ENCODE measurements at regions not wholly inside any gene's neighbourhood (a gene's known extent, or its start where the extent isn't known, plus 50 kb on each side); places are given as distances from the start of the nearest gene placed in this dataset.

GRCh38 chr6:81491454-81492101 lies 260.9 kb downstream of the TENT5A start:
- DNase-seq (peak in 1 of 2 donors; percentile 8), FAIRE-seq (no peak)
- no peaks in the 10 kb centered on the region for H3K27me3 ChIP-seq (ENCODE audit: control insufficient read depth in 3 of 3, insufficient read depth in 3 of 3, low read length in 3 of 3)
- H3K27ac ChIP-seq (ENCODE audit: low read depth in 1 of 3, low read length in 2 of 3) = no peak overlapping the region
- no peaks in the 10 kb centered on the region for H3K4me1 ChIP-seq (ENCODE audit: control insufficient read depth in 3 of 3, insufficient read depth in 2 of 3, low read depth in 1 of 3, low read length in 2 of 3)
- H3K9me3 ChIP-seq (ENCODE audit: control insufficient read depth in 2 of 2, insufficient read depth in 1 of 2, low read depth in 1 of 2, low read length in 1 of 2) = no peaks in the 10 kb centered on the region
- H3K4me3 ChIP-seq (ENCODE audit: low read depth in 1 of 3, low read length in 3 of 3) = no peak overlapping the region
- no peaks in the 10 kb centered on the region for H3K36me3 ChIP-seq (ENCODE audit: control insufficient read depth in 3 of 3, insufficient read depth in 2 of 3, low read depth in 1 of 3, low read length in 3 of 3)

GRCh38 chr6:81487489-81487888 lies 265.0 kb downstream of the TENT5A start:
- H3K27ac ChIP-seq (ENCODE audit: low read depth in 1 of 3, low read length in 2 of 3) = no peak overlapping the region
- DNase-seq (no peak), FAIRE-seq (no peak)
- H3K4me3 ChIP-seq (ENCODE audit: low read depth in 1 of 3, low read length in 3 of 3) = no peak overlapping the region
- H3K4me1 ChIP-seq (ENCODE audit: control insufficient read depth in 3 of 3, insufficient read depth in 2 of 3, low read depth in 1 of 3, low read length in 2 of 3) = no peaks in the 10 kb centered on the region
- no peaks in the 10 kb centered on the region for H3K27me3 ChIP-seq (ENCODE audit: control insufficient read depth in 3 of 3, insufficient read depth in 3 of 3, low read length in 3 of 3)
- H3K36me3 ChIP-seq (ENCODE audit: control insufficient read depth in 3 of 3, insufficient read depth in 2 of 3, low read depth in 1 of 3, low read length in 3 of 3) = no peaks in the 10 kb centered on the region
- no peaks in the 10 kb centered on the region for H3K9me3 ChIP-seq (ENCODE audit: control insufficient read depth in 2 of 2, insufficient read depth in 1 of 2, low read depth in 1 of 2, low read length in 1 of 2)
- WGBS, 3 donors = 66 to 83% (median 71%) methylated on average over 1 of the region's 1 CpG

GRCh38 chr6:81486234-81486633 lies 266.2 kb downstream of the TENT5A start:
- Histone ChIP-seq H3K4me1 (ENCODE audit: control insufficient read depth in 3 of 3, insufficient read depth in 2 of 3, low read depth in 1 of 3, low read length in 2 of 3) (no peaks in the 10 kb centered on the region), H3K9me3 (ENCODE audit: control insufficient read depth in 2 of 2, insufficient read depth in 1 of 2, low read depth in 1 of 2, low read length in 1 of 2) (no peaks in the 10 kb centered on the region), H3K27me3 (ENCODE audit: control insufficient read depth in 3 of 3, insufficient read depth in 3 of 3, low read length in 3 of 3) (no peaks in the 10 kb centered on the region), H3K4me3 (ENCODE audit: low read depth in 1 of 3, low read length in 3 of 3) (no peak overlapping the region), H3K27ac (ENCODE audit: low read depth in 1 of 3, low read length in 2 of 3) (no peak overlapping the region), H3K36me3 (ENCODE audit: control insufficient read depth in 3 of 3, insufficient read depth in 2 of 3, low read depth in 1 of 3, low read length in 3 of 3) (no peaks in the 10 kb centered on the region)
- FAIRE-seq = no peak
- WGBS, 3 donors = 34 to 43% (median 42%) methylated on average over 1 of the region's 1 CpG
- DNase-seq = no peak

- Histone ChIP-seq H3K36me3 (ENCODE audit: control insufficient read depth in 3 of 3, insufficient read depth in 2 of 3, low read depth in 1 of 3, low read length in 3 of 3) (no peaks in the 10 kb centered on the region), H3K9me3 (ENCODE audit: control insufficient read depth in 2 of 2, insufficient read depth in 1 of 2, low read depth in 1 of 2, low read length in 1 of 2) (no peaks in the 10 kb centered on the region), H3K4me1 (ENCODE audit: control insufficient read depth in 3 of 3, insufficient read depth in 2 of 3, low read depth in 1 of 3, low read length in 2 of 3) (no peaks in the 10 kb centered on the region), H3K27ac (ENCODE audit: low read depth in 1 of 3, low read length in 2 of 3) (no peak overlapping the region), H3K27me3 (ENCODE audit: control insufficient read depth in 3 of 3, insufficient read depth in 3 of 3, low read length in 3 of 3) (no peaks in the 10 kb centered on the region), H3K4me3 (ENCODE audit: low read depth in 1 of 3, low read length in 3 of 3) (no peak overlapping the region)
- DNase-seq (no peak), FAIRE-seq (no peak)
Observed at GRCh38 chr6:81485395-81485794, 267.1 kb downstream of the TENT5A start.

GRCh38 chr6:81484251-81484650 lies 268.2 kb downstream of the TENT5A start:
- Histone ChIP-seq H3K9me3 (ENCODE audit: control insufficient read depth in 2 of 2, insufficient read depth in 1 of 2, low read depth in 1 of 2, low read length in 1 of 2) (no peaks in the 10 kb centered on the region), H3K4me1 (ENCODE audit: control insufficient read depth in 3 of 3, insufficient read depth in 2 of 3, low read depth in 1 of 3, low read length in 2 of 3) (no peaks in the 10 kb centered on the region), H3K27me3 (ENCODE audit: control insufficient read depth in 3 of 3, insufficient read depth in 3 of 3, low read length in 3 of 3) (no peaks in the 10 kb centered on the region), H3K4me3 (ENCODE audit: low read depth in 1 of 3, low read length in 3 of 3) (no peak overlapping the region), H3K36me3 (ENCODE audit: control insufficient read depth in 3 of 3, insufficient read depth in 2 of 3, low read depth in 1 of 3, low read length in 3 of 3) (no peaks in the 10 kb centered on the region), H3K27ac (ENCODE audit: low read depth in 1 of 3, low read length in 2 of 3) (no peak overlapping the region)
- FAIRE-seq = no peak
- DNase-seq = no peak

GRCh38 chr6:81480139-81480538 lies 272.3 kb downstream of the TENT5A start:
- H3K36me3 ChIP-seq (ENCODE audit: control insufficient read depth in 3 of 3, insufficient read depth in 2 of 3, low read depth in 1 of 3, low read length in 3 of 3) = no peaks in the 10 kb centered on the region
- DNase-seq = no peak
- H3K27me3 ChIP-seq (ENCODE audit: control insufficient read depth in 3 of 3, insufficient read depth in 3 of 3, low read length in 3 of 3) = no peaks in the 10 kb centered on the region
- no peak for FAIRE-seq
- H3K27ac ChIP-seq (ENCODE audit: low read depth in 1 of 3, low read length in 2 of 3) = no peak overlapping the region
- H3K4me1 ChIP-seq (ENCODE audit: control insufficient read depth in 3 of 3, insufficient read depth in 2 of 3, low read depth in 1 of 3, low read length in 2 of 3) = no peaks in the 10 kb centered on the region
- no peaks in the 10 kb centered on the region for H3K9me3 ChIP-seq (ENCODE audit: control insufficient read depth in 2 of 2, insufficient read depth in 1 of 2, low read depth in 1 of 2, low read length in 1 of 2)
- no peak overlapping the region for H3K4me3 ChIP-seq (ENCODE audit: low read depth in 1 of 3, low read length in 3 of 3)

- no peak overlapping the region for H3K27ac ChIP-seq (ENCODE audit: low read depth in 1 of 3, low read length in 2 of 3)
- H3K27me3 ChIP-seq (ENCODE audit: control insufficient read depth in 3 of 3, insufficient read depth in 3 of 3, low read length in 3 of 3) = no peaks in the 10 kb centered on the region
- no peaks in the 10 kb centered on the region for H3K36me3 ChIP-seq (ENCODE audit: control insufficient read depth in 3 of 3, insufficient read depth in 2 of 3, low read depth in 1 of 3, low read length in 3 of 3)
- no peak for DNase-seq
- H3K4me1 ChIP-seq (ENCODE audit: control insufficient read depth in 3 of 3, insufficient read depth in 2 of 3, low read depth in 1 of 3, low read length in 2 of 3) = no peaks in the 10 kb centered on the region
- H3K9me3 ChIP-seq (ENCODE audit: control insufficient read depth in 2 of 2, insufficient read depth in 1 of 2, low read depth in 1 of 2, low read length in 1 of 2) = no peaks in the 10 kb centered on the region
- no peak for FAIRE-seq
- no peak overlapping the region for H3K4me3 ChIP-seq (ENCODE audit: low read depth in 1 of 3, low read length in 3 of 3)
Observed at GRCh38 chr6:81476881-81477280, 275.6 kb downstream of the TENT5A start.

- H3K27ac ChIP-seq (ENCODE audit: low read depth in 1 of 3, low read length in 2 of 3) = no peak overlapping the region
- no peaks in the 10 kb centered on the region for H3K36me3 ChIP-seq (ENCODE audit: control insufficient read depth in 3 of 3, insufficient read depth in 2 of 3, low read depth in 1 of 3, low read length in 3 of 3)
- H3K4me3 ChIP-seq (ENCODE audit: low read depth in 1 of 3, low read length in 3 of 3) = no peak overlapping the region
- H3K4me1 ChIP-seq (ENCODE audit: control insufficient read depth in 3 of 3, insufficient read depth in 2 of 3, low read depth in 1 of 3, low read length in 2 of 3) = no peaks in the 10 kb centered on the region
- no peaks in the 10 kb centered on the region for H3K27me3 ChIP-seq (ENCODE audit: control insufficient read depth in 3 of 3, insufficient read depth in 3 of 3, low read length in 3 of 3)
- FAIRE-seq = no peak
- WGBS, 3 donors = 93 to 98% (median 94%) methylated on average over 2 of the region's 2 CpGs
- no peaks in the 10 kb centered on the region for H3K9me3 ChIP-seq (ENCODE audit: control insufficient read depth in 2 of 2, insufficient read depth in 1 of 2, low read depth in 1 of 2, low read length in 1 of 2)
- no peak for DNase-seq
Observed at GRCh38 chr6:81475646-81476045, 276.8 kb downstream of the TENT5A start.

- Histone ChIP-seq H3K4me3 (ENCODE audit: low read depth in 1 of 3, low read length in 3 of 3) (no peak overlapping the region), H3K27me3 (ENCODE audit: control insufficient read depth in 3 of 3, insufficient read depth in 3 of 3, low read length in 3 of 3) (no peaks in the 10 kb centered on the region), H3K4me1 (ENCODE audit: control insufficient read depth in 3 of 3, insufficient read depth in 2 of 3, low read depth in 1 of 3, low read length in 2 of 3) (no peaks in the 10 kb centered on the region), H3K9me3 (ENCODE audit: control insufficient read depth in 2 of 2, insufficient read depth in 1 of 2, low read depth in 1 of 2, low read length in 1 of 2) (no peaks in the 10 kb centered on the region), H3K27ac (ENCODE audit: low read depth in 1 of 3, low read length in 2 of 3) (no peak overlapping the region), H3K36me3 (ENCODE audit: control insufficient read depth in 3 of 3, insufficient read depth in 2 of 3, low read depth in 1 of 3, low read length in 3 of 3) (no peaks in the 10 kb centered on the region)
- FAIRE-seq (no peak), DNase-seq (peak in 1 of 2 donors; percentile 3)
Observed at GRCh38 chr6:81465859-81466258, 286.6 kb downstream of the TENT5A start.
